Panc1 (cell line): ENCODE measurements at regions not wholly inside any gene's neighbourhood (a gene's known extent, or its start where the extent isn't known, plus 50 kb on each side); places are given as distances from the start of the nearest gene placed in this dataset.

Experiments
- ATAC-seq: fragments of 200-7000 bp; cut with Tn5 transposase; 2 replicates; pipeline ENCODE4 v1.9.1; 2020; ENCODE audit warnings: mild to moderate bottlenecking, moderate library complexity
- BruUV-seq: library from RNA; stranded (reverse); fragments of 400-500 nt; replicated peaks from 2 replicates; lab custom pipeline; 2021; lab: Mats Ljungman, UMichigan
- CTCF ChIA-PET: fragments of 300-600 bp; sonication (Branson Sonifier 250); formaldehyde crosslinking; loops from one replicate; lab custom pipeline; 2022; ENCODE audit warnings: antibody characterized with exemption; lab: Charles Lee
- POLR2A ChIA-PET: fragments of 300-600 bp; sonication (Branson Sonifier 250); formaldehyde crosslinking; loops from one replicate; lab custom pipeline; 2022; ENCODE audit warnings: antibody characterized with exemption; lab: Charles Lee
- DNase-seq: peaks from one replicate; pipeline ENCODE4 v3.0.0-alpha.2; 2010; ENCODE audit warnings: low read depth, low spot score
- H3K27ac ChIP-seq: 2 replicates; pipeline ENCODE4 v1.5.1; 2011; ENCODE audit warnings: mild to moderate bottlenecking, low read length, inconsistent platforms
- H3K27me3 ChIP-seq: fragments of 200-500 bp; sonication (Bioruptor generic); 2 replicates; pipeline ENCODE4 v1.6.0; 2014; ENCODE audit warnings: low read length, inconsistent platforms; ENCODE audit not compliant: control insufficient read depth, insufficient read depth
- H3K36me3 ChIP-seq: fragments of 200-500 bp; sonication (Bioruptor generic); 2 replicates; pipeline ENCODE4 v1.5.1; 2014; ENCODE audit warnings: inconsistent platforms, mild to moderate bottlenecking, low read length, moderate library complexity; ENCODE audit not compliant: control insufficient read depth, insufficient read depth
- H3K4me1 ChIP-seq: 2 replicates; pipeline ENCODE4 v1.5.1; 2011; ENCODE audit warnings: inconsistent platforms, mild to moderate bottlenecking, low read length, moderate library complexity; ENCODE audit not compliant: control insufficient read depth, insufficient read depth
- H3K4me3 ChIP-seq, 2 experiments: 2 replicates each; pipeline ENCODE4 v1.5.1; 2011 to 2012; ENCODE audit warnings: low read depth in 2 of 2, low read length in 2 of 2, mild to moderate bottlenecking in 2 of 2, inconsistent platforms in 1 of 2, moderate library complexity in 1 of 2
- H3K9me3 ChIP-seq: fragments of 200-500 bp; sonication (Bioruptor generic); 2 replicates; pipeline ENCODE4 v1.5.1; 2014; ENCODE audit warnings: low read depth, mild to moderate bottlenecking, inconsistent platforms, low read length, moderate library complexity; ENCODE audit not compliant: control insufficient read depth, insufficient read depth
- CTCF ChIP-seq: fragments of 450-650 bp; IDR thresholded peaks from 2 replicates; pipeline ENCODE4 v1.5.1; 2017; ENCODE audit warnings: mild to moderate bottlenecking
- POLR2AphosphoS5 ChIP-seq: IDR thresholded peaks from 2 replicates; pipeline ENCODE4 v1.6.1; 2012; ENCODE audit warnings: mild to moderate bottlenecking, low read depth, low read length, moderate library complexity
- REST ChIP-seq, 2 experiments: IDR thresholded peaks; 2 replicates each; pipeline ENCODE4 v1.6.1; 2011 to 2012; ENCODE audit warnings: low read depth in 2 of 2, control low read depth in 1 of 2, low read length in 1 of 2, mild to moderate bottlenecking in 1 of 2, moderate library complexity in 1 of 2; ENCODE audit not compliant: insufficient read depth in 1 of 2
- SIN3A ChIP-seq: IDR thresholded peaks from 2 replicates; pipeline ENCODE4 v1.6.1; 2012; ENCODE audit warnings: low read depth, mild to moderate bottlenecking, low read length, moderate library complexity, borderline replicate concordance; ENCODE audit not compliant: insufficient read depth
- TCF7L2 ChIP-seq: IDR thresholded peaks from 2 replicates; pipeline ENCODE4 v1.6.1; 2011; ENCODE audit warnings: mild to moderate bottlenecking, low read depth, low read length, inconsistent platforms
- in situ Hi-C: cut with HindIII; loops from 2 replicates; pipeline ENCODE4 v1.10.0; 2016; ENCODE audit warnings: low sequenced_read_pairs, low pct_unique_long_range_greater_than_20kb
- intact Hi-C: fragments of 100-400 bp; cut with micrococcal nuclease; formaldehyde crosslinking; loops from one replicate; pipeline ENCODE4 v1.10.0; 2022; ENCODE audit not compliant: unreplicated experiment

- ChIA-PET CTCF (no interaction called here), POLR2A (no interaction called here)
- no peaks in the 10 kb centered on the region for H3K9me3 ChIP-seq
Observed at GRCh38 chr2:240333985-240334384, 101.5 kb upstream of the GPC1 start.

GRCh38 chr2:240335061-240335460 lies 100.4 kb upstream of the GPC1 start:
- Histone ChIP-seq H3K9me3 (no peaks in the 10 kb centered on the region), H3K36me3 (no peaks in the 10 kb centered on the region), H3K4me3 (no peak overlapping the region), H3K4me1 (no peaks in the 10 kb centered on the region), H3K27me3 (peaks cover 15% of the 10 kb centered on the region; the same call in 1 of the 2 replicates), H3K27ac (no peak overlapping the region)
- no peak for DNase-seq
- intact Hi-C loops = no loop called here
- in situ Hi-C loops = no loop called here
- POLR2A ChIA-PET = no interaction called here
- ATAC-seq = no peak
- TF ChIP-seq POLR2AphosphoS5 (no peak), TCF7L2 (no peak), CTCF (no peak), SIN3A (no peak), REST (IDR thresholded peaks at IDR 0.05; ENCODE audit: insufficient read depth in 1 of 2, low read depth in 2 of 2, low read length in 1 of 2) (no peak)
- BruUV-seq = no TSS peak
- CTCF ChIA-PET = no interaction called here

More at GRCh38 chr2:240333985-240334384, 101.5 kb upstream of the GPC1 start:
- no TSS peak for BruUV-seq
- TF ChIP-seq TCF7L2 (no peak), REST (IDR thresholded peaks at IDR 0.05; ENCODE audit: insufficient read depth in 1 of 2, low read depth in 2 of 2, low read length in 1 of 2) (no peak), POLR2AphosphoS5 (no peak), CTCF (no peak), SIN3A (no peak)
- no peaks in the 10 kb centered on the region for H3K36me3 ChIP-seq
- H3K27me3 ChIP-seq = peaks cover 15% of the 10 kb centered on the region; the same call in 1 of the 2 replicates
- no peak overlapping the region for H3K27ac ChIP-seq
- no peaks in the 10 kb centered on the region for H3K4me1 ChIP-seq
- intact Hi-C loops (no loop called here), in situ Hi-C loops (no loop called here)
- ATAC-seq (no peak), DNase-seq (no peak)
- H3K4me3 ChIP-seq = no peak overlapping the region
